Stimulated activated CD8-positive, alpha-beta memory T cell treated with anti-CD3 and anti-CD28 coated beads, Interleukin-7, amount 100 ng/mL, for 1 hour (primary cell): ENCODE measurements at regions not wholly inside any gene's neighbourhood (a gene's known extent, or its start where the extent isn't known, plus 50 kb on each side); places are given as distances from the start of the nearest gene placed in this dataset.
"Not testable (repeated sequence)": the region's sequence is repeated elsewhere in the genome, so short reads cannot be mapped to it uniquely, and the experiment has no call there.

Source experiments
- DNase-seq, 2 donors: peaks; one replicate each; pipeline ENCODE4 v3.0.0-alpha.2; 2020; ENCODE audit warnings: low read depth in 2 of 2

DNA sequence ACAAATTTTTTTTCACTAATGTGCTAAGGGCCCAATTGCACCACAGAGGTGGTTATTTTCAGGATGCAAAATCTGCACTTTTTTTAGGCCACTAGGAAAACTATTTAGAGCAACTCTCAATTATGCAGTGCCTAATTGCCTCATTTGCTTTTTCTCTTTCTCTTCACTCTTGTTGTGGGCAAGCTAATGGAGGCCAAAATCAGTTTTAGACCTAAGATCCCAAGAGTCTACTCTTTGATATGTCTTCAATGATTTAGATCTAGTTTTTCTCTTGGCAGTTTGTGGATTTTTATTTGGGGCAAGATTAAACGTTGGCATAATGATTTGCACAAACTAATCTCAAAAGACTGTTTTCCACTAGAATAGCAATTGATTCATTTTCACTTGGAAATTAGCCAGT, 1996.9 kb downstream of the LRRC4C start:
- DNase-seq, result no peak

DNA sequence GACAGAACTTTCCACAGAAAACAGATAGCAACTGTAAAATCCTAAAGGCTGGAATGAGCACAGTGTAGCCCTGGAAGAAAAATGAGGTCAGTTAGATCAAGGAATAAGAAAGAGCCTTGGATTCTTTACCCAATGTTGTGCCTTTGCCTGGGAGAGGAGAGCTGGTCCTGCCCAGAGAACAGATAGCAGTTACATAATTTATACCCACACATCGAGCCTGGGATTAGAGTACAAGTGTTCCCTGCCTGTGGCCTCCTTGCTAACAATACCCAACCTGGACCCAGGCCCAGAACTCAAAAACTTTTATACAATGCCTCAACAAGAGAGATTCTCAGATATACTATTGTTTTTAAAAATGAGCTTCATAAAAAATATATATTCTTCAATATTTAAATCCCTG, 1998.4 kb downstream of the LRRC4C start:
- DNase-seq, result no peak

DNA sequence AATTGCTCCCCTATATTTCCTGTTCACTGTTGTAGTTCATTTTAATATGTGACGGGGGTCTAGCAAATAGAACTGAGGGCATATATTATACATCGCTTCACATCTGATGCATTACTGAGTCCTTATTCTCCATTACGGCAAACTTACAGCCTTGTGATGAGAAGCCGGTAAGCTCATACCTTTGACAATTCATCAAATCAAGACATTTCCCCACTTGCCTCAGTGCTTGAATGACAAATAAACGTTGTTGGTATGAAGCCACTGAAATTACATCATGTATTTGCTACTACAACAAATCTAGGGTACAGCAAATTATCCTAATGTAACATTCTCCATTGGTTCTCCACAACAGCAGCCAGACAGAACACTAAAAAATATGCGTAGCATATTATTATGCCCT, 1999.8 kb downstream of the LRRC4C start:
- no peak for DNase-seq

DNA sequence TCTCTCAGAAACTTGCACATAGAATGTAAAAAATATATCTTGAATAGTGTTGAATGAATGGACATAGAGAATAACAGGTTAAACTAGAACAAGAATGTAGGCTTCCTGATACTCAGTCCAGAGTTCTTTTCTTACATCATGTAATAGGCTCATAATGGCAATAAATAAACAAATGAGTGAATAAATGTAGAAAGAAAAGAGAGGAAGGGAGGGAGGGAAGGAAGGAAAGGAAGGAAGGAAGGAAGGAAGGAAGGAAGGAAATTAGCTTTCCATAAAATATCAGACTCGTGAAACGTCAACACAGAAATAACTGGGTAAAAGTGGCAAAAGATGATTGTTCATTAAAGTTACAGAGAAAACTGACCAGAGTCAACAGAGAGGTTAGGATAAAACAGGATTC, 2001.0 kb downstream of the LRRC4C start:
- DNase-seq, result no peak

DNA sequence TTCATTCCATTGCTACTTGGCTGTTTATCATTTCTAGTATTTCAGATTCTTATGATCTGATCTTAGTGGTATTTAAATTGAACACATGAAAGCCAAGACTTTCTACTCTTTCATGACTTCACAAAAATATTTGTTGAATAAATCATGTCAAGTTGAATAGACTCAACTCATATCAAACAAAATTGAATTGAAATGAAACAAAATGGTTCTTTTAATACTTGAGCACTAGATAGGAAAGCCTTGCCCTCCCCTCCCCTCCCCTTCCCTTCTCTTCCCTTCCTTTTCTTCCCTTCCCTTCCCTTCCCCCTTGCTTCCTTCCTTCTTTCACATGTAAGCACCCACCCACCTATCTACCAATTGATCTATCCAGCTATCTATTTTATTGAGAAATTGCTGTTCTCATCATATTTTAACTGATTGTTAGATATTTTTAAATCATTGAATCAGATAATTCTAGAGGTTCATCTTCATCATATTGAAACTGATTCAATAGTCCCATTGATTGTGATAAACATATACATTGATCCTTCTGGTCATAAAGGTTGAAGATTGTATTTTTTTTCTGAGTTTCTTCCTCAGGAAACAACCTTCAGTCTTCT, 2015.9 kb downstream of the LRRC4C start:
- no peak for DNase-seq

DNA sequence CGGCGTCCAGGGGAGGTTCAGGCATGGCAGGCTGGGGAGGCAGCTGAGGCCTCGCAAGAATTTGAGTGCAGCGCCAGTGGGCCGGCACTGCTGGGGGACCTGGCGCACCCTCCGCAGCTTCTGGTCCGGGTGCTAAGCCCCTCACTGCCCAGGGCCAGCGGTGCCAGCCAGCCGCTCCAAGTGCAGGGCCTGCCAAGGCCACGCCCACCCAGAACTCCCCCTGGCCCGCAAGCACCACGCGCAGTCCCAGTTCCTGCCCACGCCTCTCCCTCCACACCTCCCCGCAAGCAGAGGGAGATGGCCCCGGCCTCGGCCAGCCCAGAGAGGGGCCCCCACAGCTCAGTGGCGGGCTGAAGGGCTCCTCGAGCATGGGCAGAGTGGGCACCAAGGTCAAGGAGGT, 2017.3 kb downstream of the LRRC4C start:
- no peak for DNase-seq

DNA sequence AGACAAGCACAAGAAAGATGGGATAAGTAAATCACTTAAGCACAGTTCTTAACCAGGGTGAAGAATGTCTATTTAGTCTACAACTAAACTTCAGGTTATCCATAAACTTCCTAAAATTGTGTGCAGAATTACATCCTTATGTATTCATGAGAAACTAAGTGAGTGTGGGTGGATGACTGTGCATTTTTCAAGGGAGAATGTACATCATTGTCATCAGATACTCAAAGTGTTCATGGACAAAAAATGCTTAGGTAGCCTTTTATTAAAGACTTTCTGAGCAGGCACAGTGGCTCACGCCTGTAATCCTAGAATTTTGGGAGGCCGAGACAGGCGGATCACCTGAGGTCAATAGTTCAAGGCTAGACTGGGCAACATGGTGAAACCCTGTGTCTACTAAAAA, 2023.8 kb downstream of the LRRC4C start:
- DNase-seq, result no peak

DNA sequence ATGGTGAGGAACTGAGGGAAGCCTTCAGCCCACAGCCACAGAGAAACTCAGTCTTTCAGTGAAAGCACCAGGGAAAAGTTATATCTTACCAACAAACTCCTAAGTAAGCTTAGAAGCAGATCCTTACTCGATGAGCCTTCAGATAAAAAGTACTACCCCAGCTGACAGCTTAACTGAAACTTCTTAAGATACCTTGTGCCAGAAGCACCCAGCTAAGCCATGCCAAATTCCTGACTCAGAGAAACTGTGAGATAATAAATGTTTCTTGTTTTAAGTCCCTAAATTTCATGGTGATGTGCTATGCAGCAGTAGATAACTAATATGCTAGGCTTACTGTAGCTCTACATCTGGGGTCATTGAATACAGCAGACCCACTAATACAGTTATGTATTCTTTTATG, 2025.0 kb downstream of the LRRC4C start:
- DNase-seq, result no peak

DNA sequence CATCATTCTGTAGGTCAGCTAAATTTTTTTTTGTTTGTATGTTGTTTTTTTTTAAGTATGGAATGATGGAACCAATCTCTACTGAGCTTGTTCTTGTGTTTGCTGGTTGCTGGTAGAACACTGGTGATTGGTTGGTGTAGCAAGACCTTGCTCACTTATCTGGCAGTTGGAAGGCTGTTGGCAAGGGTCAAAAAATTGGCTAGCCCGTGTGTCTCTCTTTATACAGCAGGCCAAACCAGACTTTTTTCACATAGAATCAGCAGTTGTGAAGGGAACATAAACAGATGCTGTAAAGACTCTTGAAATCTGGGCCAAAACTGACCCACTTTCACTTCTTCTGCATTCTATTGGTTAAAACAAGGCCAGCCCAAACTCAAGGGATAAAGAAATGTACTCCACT, 2026.5 kb downstream of the LRRC4C start:
- no peak for DNase-seq

DNA sequence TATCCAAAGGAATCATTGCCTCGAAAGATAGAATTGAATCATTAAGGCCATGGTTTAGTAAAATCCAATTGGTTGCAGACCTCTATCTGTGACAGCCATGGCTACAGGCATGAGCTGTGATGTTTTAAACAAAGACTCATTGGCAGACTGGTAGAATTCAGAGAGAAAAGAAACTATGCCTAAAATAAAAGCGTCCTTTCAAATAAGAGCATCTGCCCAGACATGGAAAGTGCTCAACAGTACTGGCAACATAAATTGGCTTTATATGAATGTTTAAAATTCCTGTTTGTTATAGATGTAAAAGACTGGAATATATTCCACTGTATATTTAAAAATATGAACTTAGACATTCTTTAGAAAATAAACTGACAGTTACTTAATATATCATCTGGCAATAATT, 2034.2 kb downstream of the LRRC4C start:
- DNase-seq, result no peak

DNA sequence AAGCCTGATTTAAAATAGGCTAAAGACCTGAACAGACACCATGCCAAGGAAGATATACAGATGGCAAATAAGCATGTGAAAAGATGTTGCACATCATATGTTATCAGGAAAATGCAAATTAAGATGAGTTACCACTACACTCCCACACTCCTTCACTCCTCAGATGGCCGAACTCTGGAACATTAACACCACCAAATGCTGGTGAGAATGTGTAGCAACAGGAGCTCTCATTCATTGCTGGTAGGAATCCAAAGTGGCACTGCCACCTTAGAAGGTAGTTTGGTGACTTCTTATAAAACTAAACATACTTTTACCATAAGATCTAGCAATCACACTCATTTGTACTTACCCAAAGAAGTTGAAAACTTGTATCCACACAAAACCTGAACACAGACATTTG, 2047.3 kb downstream of the LRRC4C start:
- DNase-seq, result no peak

DNA sequence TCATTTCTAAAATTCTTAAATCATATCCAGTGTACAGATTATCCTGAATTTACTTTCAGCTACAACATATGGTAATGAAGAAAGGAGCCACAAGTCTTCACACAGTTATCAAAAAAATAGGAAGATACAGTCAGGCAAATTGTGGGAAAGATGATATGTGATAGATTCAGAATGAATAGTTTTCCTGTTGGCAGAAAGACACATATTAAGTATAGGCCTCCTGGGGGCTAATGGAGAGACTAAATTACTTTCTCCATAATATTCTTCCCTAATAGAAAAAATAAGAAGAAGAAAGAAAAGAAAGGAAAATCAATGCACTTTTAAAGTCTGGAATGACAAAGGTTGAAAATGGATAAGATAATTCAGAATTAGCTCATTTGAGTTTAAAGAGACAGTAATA, 2073.5 kb downstream of the LRRC4C start:
- DNase-seq, result no peak

DNA sequence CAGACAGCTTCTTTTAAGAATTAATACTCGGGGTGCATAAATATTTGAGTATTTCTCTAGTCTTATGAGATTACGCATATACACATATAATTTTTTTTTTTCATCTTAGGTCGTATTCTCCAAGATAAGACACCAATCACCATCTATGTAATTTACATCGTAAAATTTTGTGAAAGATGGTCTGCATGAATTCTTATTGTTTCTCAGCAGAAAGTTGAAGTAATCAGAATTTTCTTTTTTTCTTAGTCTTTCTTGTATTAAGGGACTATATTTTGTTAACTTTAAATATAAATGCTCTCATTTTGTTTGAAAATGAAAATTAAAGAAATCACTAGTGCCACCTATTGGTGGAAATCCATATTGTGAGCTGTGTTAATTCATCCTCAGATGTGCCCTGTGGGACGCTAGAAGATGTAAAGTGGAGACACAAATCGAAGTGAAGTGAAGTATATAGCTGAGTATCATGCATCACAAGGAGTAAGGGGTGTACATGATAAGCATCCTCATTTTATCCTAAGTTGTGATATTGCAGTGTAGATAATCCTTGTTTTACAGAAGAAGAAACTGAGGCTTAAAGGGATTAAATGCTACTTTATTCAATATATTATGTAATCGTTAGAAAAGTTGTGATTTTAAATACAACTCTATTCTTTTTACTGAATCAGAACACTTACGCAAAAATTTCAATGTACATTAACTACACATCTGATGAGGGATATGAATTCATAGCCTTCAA, 2084.3 kb downstream of the LRRC4C start:
- DNase-seq, result no peak

DNA sequence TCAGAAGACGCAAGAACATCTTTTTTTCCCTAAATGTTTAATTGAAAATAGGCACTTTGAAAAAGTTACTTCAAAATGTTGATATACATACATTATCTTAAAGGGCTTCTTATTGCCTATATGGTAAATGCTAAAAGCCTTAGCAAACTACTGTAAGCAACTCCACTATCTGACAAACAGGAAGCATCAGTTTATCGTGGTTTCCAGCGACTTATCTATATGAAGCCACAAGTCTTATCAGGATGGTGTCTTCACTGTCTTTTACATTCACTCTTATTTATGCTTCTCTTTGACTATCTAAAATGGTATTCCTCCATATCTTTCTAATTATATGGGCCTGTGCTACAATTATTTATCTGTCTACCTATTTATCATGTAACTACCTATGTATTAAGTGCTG, 2091.9 kb downstream of the LRRC4C start:
- DNase-seq, result no peak

DNA sequence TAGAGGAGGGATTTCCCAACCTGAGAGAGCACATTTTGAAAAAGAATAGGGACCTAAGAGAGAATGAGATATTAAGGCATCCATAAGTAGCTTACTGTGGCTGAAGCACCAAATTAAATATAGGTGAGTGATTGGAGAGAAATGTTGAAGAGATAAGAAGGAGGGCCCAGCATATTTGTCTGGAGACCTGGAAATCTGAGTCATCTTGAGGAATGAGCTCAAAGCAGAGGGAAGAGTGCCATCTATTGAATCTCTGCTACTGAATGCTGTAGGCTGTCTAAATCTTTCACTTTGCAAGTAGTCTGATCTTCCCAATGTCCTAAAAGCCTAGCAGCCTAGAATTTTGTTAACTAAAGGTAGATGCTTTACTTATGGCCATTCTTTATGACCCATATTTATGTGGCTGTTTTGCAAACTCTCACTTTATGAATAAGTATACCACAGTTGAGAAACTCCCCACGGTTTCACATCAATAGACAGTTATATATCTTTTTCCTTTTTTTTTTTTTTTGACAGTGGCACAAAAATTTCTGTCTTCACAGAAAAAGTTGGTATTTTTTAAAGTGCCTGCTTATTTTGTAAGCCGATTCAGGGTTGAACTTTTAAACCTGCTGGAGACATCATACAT, 2093.5 kb downstream of the LRRC4C start:
- no peak for DNase-seq

DNA sequence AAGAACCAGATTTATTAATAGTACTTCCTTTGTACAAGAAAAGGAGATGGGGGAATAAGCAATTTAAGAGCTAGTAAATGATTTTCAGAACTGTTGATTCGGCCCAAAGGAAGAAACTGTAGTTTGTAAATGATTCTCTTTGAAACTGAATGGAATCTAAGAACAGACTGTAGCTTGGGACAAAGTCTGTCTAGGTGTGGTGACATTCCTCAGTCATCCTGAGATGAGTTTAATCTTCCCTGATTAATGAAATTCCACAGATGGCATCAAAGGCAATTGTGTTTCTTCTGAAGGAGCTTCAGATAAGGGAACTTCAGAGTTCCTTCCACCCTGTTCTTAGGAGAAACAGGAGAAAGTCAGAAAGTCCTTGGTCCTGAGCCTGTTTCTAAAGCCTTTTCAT, 2095.9 kb downstream of the LRRC4C start:
- no peak for DNase-seq

DNA sequence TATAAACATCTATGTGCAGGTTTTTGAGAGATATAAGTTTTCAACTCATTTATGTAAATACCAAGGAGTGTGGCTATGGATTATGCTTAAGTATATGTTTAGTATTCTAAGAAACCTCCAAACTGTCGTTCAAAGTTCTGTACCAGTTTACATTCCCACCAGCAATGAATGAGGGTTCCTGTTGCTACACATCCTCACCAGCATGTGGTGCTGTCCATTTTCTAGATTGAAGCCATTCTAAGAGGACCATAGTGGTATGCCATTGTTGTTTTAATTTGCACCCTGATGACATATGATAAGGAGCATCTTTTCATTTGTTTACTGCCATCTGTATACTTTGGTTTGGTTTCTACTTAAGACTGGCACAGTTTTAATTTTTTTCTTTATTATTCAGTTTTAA, 2097.9 kb downstream of the LRRC4C start:
- no peak for DNase-seq

DNA sequence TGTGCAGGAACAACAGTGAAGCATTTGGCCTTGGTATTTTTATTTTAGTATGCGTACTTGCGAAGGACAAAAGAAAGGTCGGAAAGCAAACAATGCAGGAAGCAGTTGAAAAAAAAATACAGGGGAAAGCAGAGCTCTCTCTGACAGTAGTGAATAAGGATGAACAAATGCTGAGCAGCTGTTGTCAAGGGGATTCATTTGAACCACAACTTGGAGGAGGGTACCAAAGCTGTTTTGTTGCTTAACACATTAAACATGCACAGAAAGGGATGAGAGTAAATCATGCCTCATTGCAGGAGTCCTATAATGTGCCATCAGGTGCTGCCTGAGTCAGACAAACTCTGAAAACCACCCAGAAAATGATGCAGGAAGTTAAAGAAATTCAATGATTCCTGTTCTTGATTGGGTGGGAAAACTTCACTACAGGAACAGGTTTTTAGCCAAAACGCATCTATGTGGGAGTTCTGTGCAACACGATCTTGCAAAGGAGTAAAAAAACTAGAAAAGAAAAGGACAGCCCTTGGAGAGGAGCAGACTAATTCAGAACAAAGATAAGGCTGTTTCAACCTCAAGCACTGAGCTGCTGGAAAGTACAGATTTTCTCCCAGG, 2113.5 kb downstream of the LRRC4C start:
- no peak for DNase-seq

DNA sequence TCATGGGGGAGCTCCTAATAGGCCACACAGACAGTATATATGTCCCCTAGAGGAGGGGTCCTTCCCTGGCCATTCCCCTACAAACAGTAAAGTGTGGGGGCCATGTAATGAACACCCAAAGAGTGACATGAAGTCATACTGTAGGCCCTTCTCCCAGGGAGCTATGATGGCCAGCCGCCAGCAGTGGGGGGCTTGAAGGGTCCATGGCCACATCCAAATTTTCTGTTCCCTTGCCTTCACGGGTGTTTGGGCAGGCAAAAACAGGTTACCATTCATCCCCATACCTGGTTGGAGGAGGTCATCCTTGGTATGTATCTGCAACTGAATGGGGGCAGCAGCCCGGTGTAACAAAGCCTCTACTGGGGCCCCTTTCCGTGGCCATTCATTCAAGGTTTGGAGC, 2118.0 kb downstream of the LRRC4C start:
- no peak for DNase-seq

DNA sequence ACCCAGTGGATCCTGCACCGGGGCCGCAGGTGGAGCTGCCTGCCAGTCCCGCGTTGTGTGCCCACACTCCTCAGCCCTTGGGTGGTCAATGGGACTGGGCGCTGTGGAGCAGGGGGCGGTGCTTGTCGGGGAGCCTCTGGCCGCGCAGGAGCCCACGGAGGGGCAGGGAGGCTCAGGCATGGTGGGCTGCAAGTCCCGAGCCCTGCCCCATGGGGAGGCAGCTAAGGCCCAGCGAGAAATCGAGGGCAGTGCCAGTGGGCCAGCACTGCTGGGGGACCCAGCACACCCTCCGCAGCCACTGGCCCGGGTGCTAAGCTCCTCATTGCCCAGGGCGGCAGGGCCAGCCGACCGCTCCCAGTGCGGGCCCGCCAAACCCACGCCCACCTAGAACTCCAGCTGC, 2126.4 kb downstream of the LRRC4C start:
- DNase-seq, result not testable (repeated sequence)

DNA sequence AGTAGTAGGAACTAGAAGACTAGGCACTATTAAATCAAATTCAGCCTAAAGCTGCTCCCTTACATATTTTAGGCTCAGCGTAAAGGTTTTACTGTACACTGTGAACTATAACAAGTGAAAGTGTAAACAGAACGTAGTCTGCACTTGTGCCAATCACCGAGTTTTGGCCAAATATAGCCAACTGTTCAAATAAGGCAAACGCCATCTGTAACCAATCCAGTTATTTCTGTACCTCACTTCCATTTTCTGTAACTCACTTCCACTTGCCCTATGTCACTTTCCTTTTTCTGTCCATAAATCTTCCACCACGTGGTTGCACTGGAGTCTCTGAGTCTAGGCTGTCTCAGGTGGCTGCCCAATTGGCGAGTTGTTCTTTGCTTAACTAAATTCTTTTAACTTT, 2132.2 kb downstream of the LRRC4C start:
- DNase-seq, result no peak

DNA sequence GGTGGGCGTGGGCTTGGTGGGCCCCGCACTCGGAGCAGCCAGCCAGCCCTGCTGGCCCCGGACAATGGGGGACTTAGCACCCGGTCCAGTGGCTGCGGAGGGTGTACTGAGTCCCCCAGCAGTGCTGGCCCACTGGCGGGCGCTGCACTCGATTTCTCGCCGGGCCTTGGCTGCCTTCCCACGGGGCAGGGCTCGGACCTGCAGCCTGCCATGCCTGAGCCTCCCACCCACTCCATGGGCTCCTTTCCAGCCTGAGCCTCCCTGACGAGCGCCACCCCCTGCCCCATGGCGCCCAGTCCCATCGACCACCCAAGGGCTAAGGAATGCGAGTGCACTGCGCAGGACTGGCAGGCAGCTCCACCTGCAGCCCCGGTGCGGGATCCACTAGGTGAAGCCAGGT, 2147.6 kb downstream of the LRRC4C start:
- not testable (repeated sequence) for DNase-seq

DNA sequence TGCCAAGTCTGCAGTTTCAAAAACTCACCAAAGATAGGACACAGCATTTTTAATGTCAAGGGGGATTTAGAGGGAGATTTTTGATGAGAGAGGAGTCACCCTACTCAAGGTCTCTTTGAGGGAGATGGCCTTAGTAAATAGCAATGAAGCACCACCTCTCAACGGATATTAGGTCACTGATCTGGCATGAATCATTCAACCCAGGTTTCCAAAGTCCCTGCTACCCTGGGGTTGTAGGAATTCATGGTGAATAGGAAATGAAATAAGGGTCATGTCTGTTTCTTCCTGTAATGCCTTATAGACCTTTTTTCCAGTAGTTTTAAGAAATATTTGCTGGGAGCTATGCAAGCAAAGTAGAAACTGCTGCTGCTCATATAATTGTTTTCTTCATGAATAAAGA, 2154.9 kb downstream of the LRRC4C start:
- DNase-seq, result no peak
